Kidney glomerular epithelial cell (primary cell): ENCODE measurements at regions not wholly inside any gene's neighbourhood (a gene's known extent, or its start where the extent isn't known, plus 50 kb on each side); places are given as distances from the start of the nearest gene placed in this dataset.
A peak's percentile ranks its signal among the peaks of the same experiment; 100 is the strongest.

Experiments
- DNase-seq: peaks from one replicate; lab custom pipeline; 2025; lab: John Stamatoyannopoulos, UW

GRCh38 chr1:43065616-43066399, 106.3 kb downstream of the EBNA1BP2 start:
- no peak for DNase-seq

GRCh38 chr1:43065191-43065590, 106.5 kb upstream of the SLC2A1 start:
- DNase-seq: no peak

GRCh38 chr1:43063394-43064219, 104.9 kb upstream of the SLC2A1 start:
- no peak for DNase-seq

- DNase-seq: no peak
Measured at GRCh38 chr1:43062527-43063095, 103.9 kb upstream of the SLC2A1 start.

GRCh38 chr1:43061757-43062156, 103.1 kb upstream of the SLC2A1 start:
- DNase-seq: no peak

- DNase-seq: no peak
Measured at GRCh38 chr1:43059640-43060574, 101.2 kb upstream of the SLC2A1 start.

GRCh38 chr1:43058545-43059360, 100.1 kb upstream of the SLC2A1 start:
- peak; percentile 57 for DNase-seq

- DNase-seq: no peak
Measured at GRCh38 chr1:43058056-43058455, 99.4 kb upstream of the SLC2A1 start.

GRCh38 chr1:43057567-43057966, 98.9 kb upstream of the SLC2A1 start:
- DNase-seq: no peak

- no peak for DNase-seq
Measured at GRCh38 chr1:43056981-43057391, 98.3 kb upstream of the SLC2A1 start.

- no peak for DNase-seq
Measured at GRCh38 chr1:43056460-43056859, 97.8 kb upstream of the SLC2A1 start.

GRCh38 chr1:43054961-43055360, 96.3 kb upstream of the SLC2A1 start:
- no peak for DNase-seq

GRCh38 chr1:43052786-43053439, 94.2 kb upstream of the SLC2A1 start:
- no peak for DNase-seq

GRCh38 chr1:43052322-43052721, 93.7 kb upstream of the SLC2A1 start:
- no peak for DNase-seq

- no peak for DNase-seq
Measured at GRCh38 chr1:43049481-43049880, 90.8 kb upstream of the SLC2A1 start.

GRCh38 chr1:43048601-43049011, 89.9 kb upstream of the SLC2A1 start:
- DNase-seq: no peak

- no peak for DNase-seq
Measured at GRCh38 chr1:43047135-43047534, 88.5 kb upstream of the SLC2A1 start.

GRCh38 chr1:43044572-43045361, 86.1 kb upstream of the SLC2A1 start:
- no peak for DNase-seq

- no peak for DNase-seq
Measured at GRCh38 chr1:43043695-43044094, 85.0 kb upstream of the SLC2A1 start.
